ENCODE measurements at regions not wholly inside any gene's neighbourhood (a gene's known extent, or its start where the extent isn't known, plus 50 kb on each side); places are given as distances from the start of the nearest gene placed in this dataset.

DNA sequence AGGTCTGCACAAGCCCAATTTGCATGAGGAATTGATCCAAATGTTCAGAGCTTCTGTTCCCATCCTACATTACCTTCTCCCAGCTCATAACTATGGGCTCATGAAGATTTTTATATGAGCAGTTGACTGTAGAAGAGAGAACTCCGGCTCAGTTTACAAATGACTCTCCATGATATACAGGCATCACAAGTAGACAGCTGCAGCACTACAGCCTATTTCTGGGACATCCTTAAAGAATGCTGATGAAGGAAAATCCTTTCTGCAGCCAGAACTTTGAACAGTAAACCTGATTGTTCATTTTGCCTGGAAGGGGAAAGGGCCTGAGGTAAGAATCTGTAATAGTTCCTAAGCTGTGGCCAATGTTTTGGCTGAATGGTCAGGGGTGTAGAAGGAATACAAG lies 174.1 kb upstream of the CXCL13 start:
- Histone ChIP-seq H2AFZ (ENCODE audit: low read length) (no peak overlapping the region), H3K18ac (ENCODE audit: insufficient read length, low read depth, low read length) (no peak overlapping the region), H3K4me2 (ENCODE audit: insufficient read depth, insufficient read length, low read length) (no peak overlapping the region), H2BK120ac (ENCODE audit: low read depth, low read length, poor library complexity, severe bottlenecking) (no peak overlapping the region), H3K4ac (ENCODE audit: low read depth, low read length) (no peak overlapping the region), H3K23me2 (ENCODE audit: insufficient read length, low read depth, low read length, poor library complexity, severe bottlenecking) (no peaks in the 10 kb centered on the region), H4K8ac (replicated peaks; ENCODE audit: insufficient read length, low read depth, low read length) (no peak overlapping the region), H3K56ac (ENCODE audit: insufficient read length, low read depth, low read length) (no peak overlapping the region), H4K91ac (ENCODE audit: insufficient read length, low read depth, low read length) (no peak overlapping the region), H3K27ac (ENCODE audit: insufficient read length, low read depth, low read length) (no peak overlapping the region), H2BK15ac (ENCODE audit: low read depth, low read length) (no peak overlapping the region), H3K4me1 (ENCODE audit: insufficient read depth, low read length) (no peaks in the 10 kb centered on the region), H3K23ac (ENCODE audit: insufficient read length, low read depth, low read length) (no peak overlapping the region), H3K9me3 (ENCODE audit: control insufficient read depth, low read depth, low read length) (no peaks in the 10 kb centered on the region), H3K79me2 (ENCODE audit: insufficient read depth, low read length) (no peaks in the 10 kb centered on the region), H2AK5ac (ENCODE audit: insufficient read length, low read length) (no peak overlapping the region), H3K14ac (ENCODE audit: insufficient read depth, low read length) (no peak overlapping the region), H4K20me1 (ENCODE audit: control insufficient read depth, insufficient read depth, insufficient read length) (no peaks in the 10 kb centered on the region), H3K9ac (ENCODE audit: extremely low read depth, insufficient read length, low read length) (no peak overlapping the region), H3T11ph (ENCODE audit: low read length) (no peak overlapping the region), H2BK20ac (ENCODE audit: low read depth, low read length, poor library complexity, severe bottlenecking) (no peak overlapping the region), H2BK5ac (ENCODE audit: insufficient read length, low read length) (no peak overlapping the region), H3K79me1 (ENCODE audit: insufficient read depth, low read depth, low read length, poor library complexity, severe bottlenecking) (no peaks in the 10 kb centered on the region), H4K5ac (ENCODE audit: insufficient read length, low read depth, low read length) (no peak overlapping the region), H3K27me3 (ENCODE audit: insufficient read depth, low read length) (no peaks in the 10 kb centered on the region), H2BK12ac (ENCODE audit: insufficient read length, low read depth, low read length) (no peak overlapping the region)
- TF ChIP-seq CTCF (conservative IDR thresholded peaks at IDR 0.05) = no peak
- DNase-seq = no peak
- H3K27me3 Mint-ChIP-seq (ENCODE audit: low read depth) = no peaks in the 10 kb centered on the region; the same call in 1 of the 2 replicates
- no peaks in the 10 kb centered on the region for H3K36me3 Mint-ChIP-seq (ENCODE audit: insufficient read depth in 1 of 3, low read depth in 3 of 3)
- H3K4me3 Mint-ChIP-seq = no peak overlapping the region
- no CpG with 5 or more reads among the region's 1 CpG for WGBS (ENCODE audit: extremely low coverage, insufficient read length, low lambda C conversion rate)
- H3K4me1 Mint-ChIP-seq = no peaks in the 10 kb centered on the region; a peak in 1 of 4 replicates
- H3K9me3 Mint-ChIP-seq = no peaks in the 10 kb centered on the region
- H3K27ac Mint-ChIP-seq = no peak overlapping the region
